ENCODE measurements at regions not wholly inside any gene's neighbourhood (a gene's known extent, or its start where the extent isn't known, plus 50 kb on each side); places are given as distances from the start of the nearest gene placed in this dataset.
"Not testable (repeated sequence)": the region's sequence is repeated elsewhere in the genome, so short reads cannot be mapped to it uniquely, and the experiment has no call there.

DNA sequence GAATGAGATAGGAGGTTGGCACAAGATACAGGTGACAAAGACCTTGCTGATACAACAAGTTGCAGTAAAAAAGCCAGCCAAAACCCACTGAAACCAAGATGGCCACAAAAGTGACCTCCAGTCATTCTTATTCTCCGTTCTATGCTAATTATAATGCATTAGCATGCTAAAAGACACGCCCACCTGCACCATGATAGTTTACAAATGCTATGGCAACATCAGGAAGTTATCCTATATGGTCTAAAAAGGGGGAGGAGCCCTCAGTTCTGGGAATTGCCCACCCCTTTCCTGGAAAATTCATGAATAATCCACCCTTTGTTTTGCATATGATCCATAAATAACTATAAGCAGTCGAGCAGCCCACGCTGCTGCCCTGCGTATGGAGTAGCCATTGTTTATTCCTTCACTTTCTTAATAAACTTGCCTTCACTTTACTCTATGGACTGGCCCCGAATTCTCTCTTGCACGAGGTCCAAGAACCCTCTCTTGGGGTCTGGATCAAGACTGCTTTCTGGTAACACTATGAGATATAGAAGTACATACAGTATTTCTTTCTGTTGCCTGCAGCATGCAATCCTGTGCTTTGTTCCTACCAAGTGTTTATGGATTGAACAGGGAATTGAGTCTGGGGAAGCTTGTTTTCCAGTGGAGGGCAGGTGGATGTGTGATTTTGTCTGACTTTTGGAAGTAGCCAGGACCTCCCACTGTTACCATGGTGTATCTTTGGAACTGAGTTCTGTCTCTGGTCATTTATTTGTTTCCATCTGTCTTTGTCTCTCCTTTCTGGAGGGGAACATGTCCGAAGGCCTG, 72.0 kb upstream of the TGM3 start:
- H3K4me1 ChIP-seq = no peaks in the 10 kb centered on the region
- no peaks in the 10 kb centered on the region for H3K27me3 ChIP-seq (ENCODE audit: low read depth)
- H3K36me3 ChIP-seq (replicated peaks) = no peaks in the 10 kb centered on the region
- DNase-seq (ENCODE audit: low spot score in 2 of 2) = peak in 1 of 2 experiments; percentile 12
- no peak overlapping the region for H3K4me3 ChIP-seq
- in situ Hi-C loops (cut with MboI; ENCODE audit: low sequenced_read_pairs) = loop anchor here (25.0 kb wide), 1 partner anchor 214 kb away; no protein-coding TSS in a partner anchor
- H3K9me3 ChIP-seq = 0 out of 2 replicates have a peak, but pooled peaks cover 2% of the 10 kb centered on the region

- H3K4me1 ChIP-seq = no peaks in the 10 kb centered on the region
- no peaks in the 10 kb centered on the region for H3K27me3 ChIP-seq (ENCODE audit: low read depth)
- H3K4me3 ChIP-seq = no peak overlapping the region
- H3K36me3 ChIP-seq (replicated peaks) = no peaks in the 10 kb centered on the region
- in situ Hi-C loops (cut with MboI; ENCODE audit: low sequenced_read_pairs) = loop anchor here (25.0 kb wide), 1 partner anchor 213 kb away; no protein-coding TSS in a partner anchor
- no peak for DNase-seq (ENCODE audit: low spot score in 2 of 2)
- H3K9me3 ChIP-seq = 0 out of 2 replicates have a peak, but pooled peaks cover 2% of the 10 kb centered on the region
These were observed 71.5 kb upstream of the TGM3 start for GRCh38 chr20:2224368-2224639.

DNA sequence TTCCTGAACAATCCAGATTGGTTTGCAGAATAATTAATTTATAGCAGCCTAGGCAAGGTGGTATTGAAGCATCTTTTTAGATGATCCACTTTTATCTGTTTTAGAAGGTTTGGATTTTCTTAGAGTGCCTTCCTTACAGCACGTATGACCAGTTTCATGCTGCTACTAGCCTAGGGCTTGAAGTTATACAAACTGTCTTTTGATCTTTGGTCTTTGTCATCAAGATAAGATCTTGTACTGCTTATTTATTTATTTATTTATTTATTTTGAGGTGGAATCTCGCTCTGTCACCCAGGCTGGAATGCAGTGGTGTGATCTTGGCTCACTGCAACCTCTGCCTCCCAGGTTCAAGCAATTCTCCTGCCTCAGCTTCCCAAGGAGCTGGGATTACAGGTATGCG, 68.5 kb upstream of the TGM3 start:
- H3K27me3 ChIP-seq (ENCODE audit: low read depth); H3K4me1 ChIP-seq; H3K4me3 ChIP-seq; DNase-seq (ENCODE audit: low spot score in 2 of 2); in situ Hi-C loops (cut with MboI; ENCODE audit: low sequenced_read_pairs); H3K36me3 ChIP-seq (replicated peaks); H3K9me3 ChIP-seq: not testable (repeated sequence)

GRCh38 chr20:2227861-2228260, 67.9 kb upstream of the TGM3 start:
- Histone ChIP-seq H3K4me3 (no peak overlapping the region), H3K36me3 (replicated peaks) (no peaks in the 10 kb centered on the region), H3K27me3 (ENCODE audit: low read depth) (no peaks in the 10 kb centered on the region), H3K9me3 (no peaks in the 10 kb centered on the region), H3K4me1 (peaks cover 8% of the 10 kb centered on the region)
- in situ Hi-C loops (cut with MboI; ENCODE audit: low sequenced_read_pairs) = no loop called here
- no peak for DNase-seq (ENCODE audit: low spot score in 2 of 2)

GRCh38 chr20:2228926-2229325, 66.9 kb upstream of the TGM3 start:
- Histone ChIP-seq H3K36me3 (replicated peaks) (no peaks in the 10 kb centered on the region), H3K27me3 (ENCODE audit: low read depth) (no peaks in the 10 kb centered on the region), H3K4me3 (no peak overlapping the region), H3K9me3 (no peaks in the 10 kb centered on the region), H3K4me1 (peaks cover 8% of the 10 kb centered on the region)
- DNase-seq (ENCODE audit: low spot score in 2 of 2) = no peak
- in situ Hi-C loops (cut with MboI; ENCODE audit: low sequenced_read_pairs) = no loop called here

DNA sequence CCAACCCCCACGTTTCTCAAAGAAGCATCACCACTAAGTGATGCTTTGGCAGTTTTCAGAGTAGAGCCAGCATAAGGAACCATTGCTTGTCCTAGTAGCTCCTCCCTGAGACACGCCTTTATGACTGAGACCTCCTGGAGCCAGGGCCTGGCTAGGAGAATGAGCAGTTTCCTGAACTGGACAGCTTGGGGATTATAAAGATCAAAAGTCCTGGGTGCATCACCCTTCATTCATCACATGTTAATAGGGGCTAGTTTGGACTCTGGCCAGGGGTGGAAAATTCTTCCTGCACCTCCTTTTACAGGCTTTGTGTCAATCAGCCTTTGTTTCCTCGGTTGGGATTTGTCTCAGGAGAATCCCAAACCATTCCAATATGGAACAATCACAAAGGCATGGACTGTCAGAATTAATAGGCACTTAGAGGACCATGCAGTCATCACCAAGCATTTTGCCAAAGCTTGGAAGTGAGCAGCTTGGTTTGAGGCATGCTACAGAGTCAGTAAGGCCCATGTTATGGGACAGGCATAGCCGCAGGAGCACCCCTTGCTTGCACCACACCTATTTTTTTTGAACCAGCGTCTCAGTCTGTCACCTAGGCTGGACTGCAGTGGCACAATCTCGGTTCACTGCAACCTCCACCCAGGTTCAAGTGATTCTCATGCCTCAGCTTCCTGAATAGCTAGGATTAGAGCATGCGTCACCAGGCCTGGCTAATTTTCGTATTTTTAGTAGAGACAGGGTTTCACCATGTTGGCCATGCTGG, 64.9 kb upstream of the TGM3 start:
- H3K4me3 ChIP-seq = no peak overlapping the region
- H3K4me1 ChIP-seq = peaks cover 8% of the 10 kb centered on the region
- in situ Hi-C loops (cut with MboI; ENCODE audit: low sequenced_read_pairs) = no loop called here
- H3K27me3 ChIP-seq (ENCODE audit: low read depth) = no peaks in the 10 kb centered on the region
- no peaks in the 10 kb centered on the region for H3K36me3 ChIP-seq (replicated peaks)
- DNase-seq (ENCODE audit: low spot score in 2 of 2) = peak; percentile 65 to 82
- H3K9me3 ChIP-seq = no peaks in the 10 kb centered on the region

- Histone ChIP-seq H3K36me3 (replicated peaks) (no peaks in the 10 kb centered on the region), H3K4me3 (no peak overlapping the region), H3K4me1 (peaks cover 8% of the 10 kb centered on the region), H3K27me3 (ENCODE audit: low read depth) (no peaks in the 10 kb centered on the region), H3K9me3 (no peaks in the 10 kb centered on the region)
- no peak for DNase-seq (ENCODE audit: low spot score in 2 of 2)
- in situ Hi-C loops (cut with MboI; ENCODE audit: low sequenced_read_pairs) = no loop called here
These were observed 64.1 kb upstream of the TGM3 start for GRCh38 chr20:2231701-2232100.

GRCh38 chr20:2234598-2235191, 61.1 kb upstream of the TGM3 start:
- no peaks in the 10 kb centered on the region for H3K36me3 ChIP-seq (replicated peaks)
- no peaks in the 10 kb centered on the region for H3K27me3 ChIP-seq (ENCODE audit: low read depth)
- peaks cover 8% of the 10 kb centered on the region for H3K4me1 ChIP-seq
- no peaks in the 10 kb centered on the region for H3K9me3 ChIP-seq
- in situ Hi-C loops (cut with MboI; ENCODE audit: low sequenced_read_pairs) = no loop called here
- no peak overlapping the region for H3K4me3 ChIP-seq
- DNase-seq (ENCODE audit: low spot score in 2 of 2) = peak; percentile 29 to 46

GRCh38 chr20:2236256-2236655, 59.5 kb upstream of the TGM3 start:
- in situ Hi-C loops (cut with MboI; ENCODE audit: low sequenced_read_pairs) = no loop called here

GRCh38 chr20:2237059-2237458, 58.7 kb upstream of the TGM3 start:
- in situ Hi-C loops (cut with MboI; ENCODE audit: low sequenced_read_pairs) = no loop called here
- Histone ChIP-seq H3K36me3 (replicated peaks) (no peaks in the 10 kb centered on the region), H3K4me3 (no peak overlapping the region), H3K4me1 (no peaks in the 10 kb centered on the region), H3K27me3 (ENCODE audit: low read depth) (peaks cover 5% of the 10 kb centered on the region; the same call in 1 of the 2 replicates), H3K9me3 (no peaks in the 10 kb centered on the region)
- no peak for DNase-seq (ENCODE audit: low spot score in 2 of 2)

More at GRCh38 chr20:2236256-2236655, 59.5 kb upstream of the TGM3 start:
- H3K4me1 ChIP-seq = peaks cover under 1% of the 10 kb centered on the region
- H3K9me3 ChIP-seq = no peaks in the 10 kb centered on the region
- peaks cover 5% of the 10 kb centered on the region; the same call in 1 of the 2 replicates for H3K27me3 ChIP-seq (ENCODE audit: low read depth)
- no peak overlapping the region for H3K4me3 ChIP-seq
- no peaks in the 10 kb centered on the region for H3K36me3 ChIP-seq (replicated peaks)
- no peak for DNase-seq (ENCODE audit: low spot score in 2 of 2)

DNA sequence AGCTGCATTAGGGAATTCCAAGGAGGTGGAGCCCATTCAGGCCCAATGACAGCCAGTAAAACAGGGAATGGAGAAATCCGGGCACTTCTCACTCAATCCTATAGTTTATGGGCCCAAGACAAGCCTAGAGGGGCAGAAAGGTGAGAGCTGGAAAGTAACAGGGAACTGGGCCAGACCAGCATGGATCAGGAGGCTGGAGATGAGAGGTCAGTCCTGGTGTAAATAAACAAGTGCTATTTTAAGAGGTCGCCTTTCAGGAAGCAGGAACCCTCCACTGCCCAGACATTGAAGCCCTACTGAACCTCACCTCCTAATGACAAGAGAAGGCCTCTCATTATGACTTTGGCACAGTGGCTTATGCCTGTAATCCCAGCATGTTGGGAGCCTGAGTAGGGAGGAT, 57.2 kb upstream of the TGM3 start:
- no peak for DNase-seq (ENCODE audit: low spot score in 2 of 2)
- no peaks in the 10 kb centered on the region for H3K4me1 ChIP-seq
- peaks cover 5% of the 10 kb centered on the region; the same call in 1 of the 2 replicates for H3K27me3 ChIP-seq (ENCODE audit: low read depth)
- H3K9me3 ChIP-seq = no peaks in the 10 kb centered on the region
- no peaks in the 10 kb centered on the region for H3K36me3 ChIP-seq (replicated peaks)
- no peak overlapping the region for H3K4me3 ChIP-seq
- in situ Hi-C loops (cut with MboI; ENCODE audit: low sequenced_read_pairs) = no loop called here

GRCh38 chr20:2240835-2241234, 55.0 kb upstream of the TGM3 start:
- Histone ChIP-seq H3K4me3 (no peak overlapping the region), H3K4me1 (peaks cover 2% of the 10 kb centered on the region), H3K27me3 (ENCODE audit: low read depth) (peaks cover 5% of the 10 kb centered on the region; the same call in 1 of the 2 replicates), H3K9me3 (no peaks in the 10 kb centered on the region), H3K36me3 (replicated peaks) (no peaks in the 10 kb centered on the region)
- in situ Hi-C loops (cut with MboI; ENCODE audit: low sequenced_read_pairs) = no loop called here
- DNase-seq (ENCODE audit: low spot score in 2 of 2) = no peak

DNA sequence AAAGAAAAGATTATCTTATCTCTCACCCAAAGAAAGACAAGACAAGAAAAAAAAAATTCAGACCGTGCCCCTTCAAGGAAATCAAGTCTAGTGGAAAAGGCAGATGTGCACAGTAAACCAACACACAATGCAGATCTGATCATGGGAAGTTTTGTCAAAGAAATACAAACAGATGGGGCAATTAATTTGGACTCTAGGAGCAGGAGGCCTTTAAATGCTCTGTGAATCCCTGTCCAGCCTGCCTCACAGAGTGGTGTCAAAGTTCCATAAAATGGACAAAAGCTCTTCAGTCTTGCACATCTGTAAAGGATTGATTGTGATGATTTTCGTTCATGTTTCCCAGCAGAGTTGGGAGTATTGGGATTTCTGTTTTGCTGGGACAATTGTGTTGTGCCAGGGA, 53.1 kb upstream of the TGM3 start:
- DNase-seq (ENCODE audit: low spot score in 2 of 2) = no peak
- in situ Hi-C loops (cut with MboI; ENCODE audit: low sequenced_read_pairs) = no loop called here
- Histone ChIP-seq H3K4me1 (peaks cover 3% of the 10 kb centered on the region), H3K9me3 (no peaks in the 10 kb centered on the region), H3K27me3 (ENCODE audit: low read depth) (peaks cover 6% of the 10 kb centered on the region; the same call in 1 of the 2 replicates), H3K36me3 (replicated peaks) (no peaks in the 10 kb centered on the region), H3K4me3 (no peak overlapping the region)

- H3K4me3 ChIP-seq = no peak overlapping the region
- no peaks in the 10 kb centered on the region for H3K9me3 ChIP-seq
- H3K4me1 ChIP-seq = peaks cover 3% of the 10 kb centered on the region
- DNase-seq (ENCODE audit: low spot score in 2 of 2) = no peak
- peaks cover 7% of the 10 kb centered on the region; the same call in 1 of the 2 replicates for H3K27me3 ChIP-seq (ENCODE audit: low read depth)
- in situ Hi-C loops (cut with MboI; ENCODE audit: low sequenced_read_pairs) = no loop called here
- no peaks in the 10 kb centered on the region for H3K36me3 ChIP-seq (replicated peaks)
These were observed 51.3 kb upstream of the TGM3 start for GRCh38 chr20:2244523-2244922.
